Esophagus muscularis mucosa (tissue), 4 donors: ENCODE measurements at regions not wholly inside any gene's neighbourhood (a gene's known extent, or its start where the extent isn't known, plus 50 kb on each side); places are given as distances from the start of the nearest gene placed in this dataset.

ENCODE experiments used
- CTCF ChIP-seq, 3 experiments: fragments of 200-600 bp in 2 of 3; fragments of 450-650 bp in 1 of 3; sonication (generic) in 2 of 3; IDR thresholded peaks; one replicate each; pipeline ENCODE4 v1.5.1; 2017 to 2019; ENCODE audit warnings: antibody characterized with exemption in 3 of 3, mild to moderate bottlenecking in 2 of 3, moderate library complexity in 1 of 3
- EP300 ChIP-seq: sonication (generic); formaldehyde crosslinking; IDR thresholded peaks from one replicate; pipeline ENCODE4 v1.6.1; 2017; ENCODE audit warnings: antibody characterized with exemption
- POLR2A ChIP-seq: fragments of 450-650 bp; IDR thresholded peaks from one replicate; pipeline ENCODE4 v1.6.1; 2017; ENCODE audit warnings: antibody characterized with exemption, moderate library complexity, mild to moderate bottlenecking, low read depth
- POLR2AphosphoS5 ChIP-seq, 2 donors: sonication (generic); formaldehyde crosslinking; IDR thresholded peaks; one replicate each; pipeline ENCODE4 v1.6.1; 2017; ENCODE audit warnings: antibody characterized with exemption in 2 of 2

GRCh38 chr9:1454211-1454610 lies 404.1 kb downstream of the DMRT2 start:
- TF ChIP-seq CTCF (IDR thresholded peaks at IDR 0.05) (no peak), POLR2A (no peak), EP300 (no peak), POLR2AphosphoS5 (IDR thresholded peaks at IDR 0.05) (no peak)
